Ishikawa (cell line): ENCODE measurements at regions not wholly inside any gene's neighbourhood (a gene's known extent, or its start where the extent isn't known, plus 50 kb on each side); places are given as distances from the start of the nearest gene placed in this dataset.

Experiments used
- CEBPB ChIP-seq: IDR thresholded peaks from 2 replicates; pipeline ENCODE4 v1.6.1; 2012
- CREB1 ChIP-seq: IDR thresholded peaks from 2 replicates; pipeline ENCODE4 v1.6.1; 2012; ENCODE audit warnings: low read depth
- EGR1 ChIP-seq: IDR thresholded peaks from 2 replicates; pipeline ENCODE4 v1.6.1; 2012
- EP300 ChIP-seq: IDR thresholded peaks from 2 replicates; pipeline ENCODE4 v1.6.1; 2012; ENCODE audit warnings: borderline replicate concordance
- FOXM1 ChIP-seq: IDR thresholded peaks from 2 replicates; pipeline ENCODE4 v1.6.1; 2012; ENCODE audit warnings: low read depth, borderline replicate concordance
- MAX ChIP-seq: IDR thresholded peaks from 2 replicates; pipeline ENCODE4 v1.6.1; 2012
- NFIC ChIP-seq: IDR thresholded peaks from 2 replicates; pipeline ENCODE4 v1.6.1; 2012
- RAD21 ChIP-seq: IDR thresholded peaks from 2 replicates; pipeline ENCODE4 v1.6.1; 2012; ENCODE audit warnings: low read depth
- REST ChIP-seq: IDR thresholded peaks from 2 replicates; pipeline ENCODE4 v1.6.1; 2012; ENCODE audit warnings: low read depth, mild to moderate bottlenecking
- TAF1 ChIP-seq: IDR thresholded peaks from 2 replicates; pipeline ENCODE4 v1.6.1; 2012; ENCODE audit warnings: low read depth, mild to moderate bottlenecking
- TCF12 ChIP-seq: IDR thresholded peaks from 2 replicates; pipeline ENCODE4 v1.6.1; 2012; ENCODE audit warnings: low read depth
- TEAD4 ChIP-seq: IDR thresholded peaks from 2 replicates; pipeline ENCODE4 v1.6.1; 2012
- YY1 ChIP-seq: IDR thresholded peaks from 2 replicates; pipeline ENCODE4 v1.6.1; 2012; ENCODE audit warnings: low read depth
- ZBTB7A ChIP-seq: IDR thresholded peaks from 2 replicates; pipeline ENCODE4 v1.6.1; 2012; ENCODE audit warnings: low read depth
- TF ChIP-seq, protein P1 (sequence below): IDR thresholded peaks from 2 replicates; pipeline ENCODE4 v1.6.1; 2012

DNA sequence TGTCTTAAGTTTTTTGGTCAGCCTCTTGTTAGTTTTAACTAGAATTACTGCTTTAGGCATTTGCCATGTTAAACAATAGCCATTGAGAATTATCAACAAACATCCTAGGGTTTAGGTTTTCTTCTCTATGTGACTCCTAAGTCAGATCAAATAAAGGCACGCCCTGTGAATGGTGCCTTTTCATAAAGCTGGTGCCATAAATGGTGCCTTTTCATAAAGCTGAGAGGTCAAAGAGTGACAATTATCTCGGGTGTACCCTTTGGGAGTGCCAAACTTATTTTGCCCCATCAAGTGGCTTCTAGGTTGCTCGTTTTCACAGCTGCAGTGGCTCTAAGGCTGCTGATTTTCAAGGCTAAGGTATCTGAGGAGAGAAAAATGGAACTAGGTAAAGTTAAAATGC is 391.6 kb downstream of the DMRTA1 start:
- TF ChIP-seq TCF12 (no peak), TAF1 (no peak), TEAD4 (no peak), FOXM1 (no peak), YY1 (no peak), NFIC (no peak), RAD21 (no peak), CREB1 (no peak), EP300 (no peak), EGR1 (no peak), MAX (no peak), ZBTB7A (no peak), CEBPB (no peak), REST (no peak)
- TF ChIP-seq, protein P1, sequence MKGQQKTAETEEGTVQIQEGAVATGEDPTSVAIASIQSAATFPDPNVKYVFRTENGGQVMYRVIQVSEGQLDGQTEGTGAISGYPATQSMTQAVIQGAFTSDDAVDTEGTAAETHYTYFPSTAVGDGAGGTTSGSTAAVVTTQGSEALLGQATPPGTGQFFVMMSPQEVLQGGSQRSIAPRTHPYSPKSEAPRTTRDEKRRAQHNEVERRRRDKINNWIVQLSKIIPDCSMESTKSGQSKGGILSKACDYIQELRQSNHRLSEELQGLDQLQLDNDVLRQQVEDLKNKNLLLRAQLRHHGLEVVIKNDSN = no peak

- TF ChIP-seq TAF1 (no peak), YY1 (no peak), REST (no peak), TEAD4 (no peak), CEBPB (no peak), NFIC (no peak)
- TF ChIP-seq, protein P1 = no peak
Measured at GRCh38 chr9:22840641-22841040, 394.0 kb downstream of the DMRTA1 start.

DNA sequence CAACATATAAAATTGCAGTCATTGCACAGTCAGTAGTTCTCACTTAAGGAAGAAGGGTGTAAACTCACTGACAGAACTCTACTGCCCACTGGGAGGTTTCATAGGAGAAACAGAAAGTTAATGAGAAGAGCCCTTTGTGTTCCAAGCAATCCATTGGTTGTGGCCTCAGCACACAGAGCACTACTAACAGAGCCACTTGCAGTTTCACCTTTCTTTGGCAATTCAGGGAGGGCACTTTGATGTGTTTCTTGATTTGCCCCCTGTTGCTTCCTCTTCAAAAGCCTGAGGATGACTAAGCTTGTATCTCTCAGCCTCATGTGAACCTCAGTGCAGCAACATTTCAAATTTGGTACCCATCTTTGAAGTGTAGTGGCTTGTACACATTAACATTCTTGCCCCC is 409.4 kb downstream of the DMRTA1 start:
- TF ChIP-seq ZBTB7A (no peak), CEBPB (no peak), TCF12 (no peak), TAF1 (no peak), CREB1 (no peak), NFIC (no peak), FOXM1 (no peak), MAX (no peak), EGR1 (no peak), EP300 (no peak), RAD21 (no peak), TEAD4 (no peak)
- TF ChIP-seq, protein P1 = no peak

DNA sequence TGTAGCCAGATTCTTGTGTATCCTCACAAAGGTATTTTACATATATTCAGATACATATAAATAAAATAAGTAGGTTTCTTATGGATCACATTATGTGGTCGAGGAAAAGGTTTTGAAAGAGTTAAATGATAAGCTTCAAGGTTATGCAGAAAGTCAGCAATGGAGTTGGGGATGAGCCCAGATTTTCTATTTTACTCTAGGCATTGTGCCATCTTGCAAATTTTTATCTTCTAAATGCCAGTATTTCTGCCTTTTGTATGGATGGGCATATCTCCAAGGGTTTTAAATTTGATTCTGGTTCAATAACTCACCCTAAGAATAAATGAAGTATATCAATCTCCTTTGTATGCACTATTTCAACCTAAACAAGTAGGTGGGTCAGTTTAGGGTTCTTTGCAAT is 410.7 kb downstream of the DMRTA1 start:
- TF ChIP-seq EP300 (no peak), TEAD4 (no peak), EGR1 (no peak), REST (no peak), TAF1 (no peak), MAX (no peak), TCF12 (no peak)
